Uterus (tissue), 3 donors: ENCODE measurements at regions not wholly inside any gene's neighbourhood (a gene's known extent, or its start where the extent isn't known, plus 50 kb on each side); places are given as distances from the start of the nearest gene placed in this dataset.

Source experiments
- DNase-seq, 2 donors: peaks; one replicate each; pipeline ENCODE4 v3.0.0-alpha.2; 2019 to 2020
- H3K27ac ChIP-seq, 2 donors: fragments of 200-600 bp; sonication (generic); 1 replicate in 1 of 2; 2 replicates in 1 of 2; pipeline ENCODE4 v1.5.1; 2016 to 2018
- H3K27me3 ChIP-seq, 2 donors: fragments of 200-600 bp; sonication (generic); one replicate each; pipeline ENCODE4 v1.5.1; 2018 to 2019; ENCODE audit warnings: control low read depth in 1 of 2
- H3K36me3 ChIP-seq, 2 donors: fragments of 200-600 bp; sonication (generic); one replicate each; pipeline ENCODE4 v1.5.1; 2019; ENCODE audit warnings: control low read depth in 1 of 2
- H3K4me1 ChIP-seq, 2 donors: fragments of 200-600 bp; sonication (generic); one replicate each; pipeline ENCODE4 v1.5.1; 2018 to 2019; ENCODE audit warnings: control low read depth in 1 of 2
- H3K4me3 ChIP-seq, 2 donors: fragments of 200-600 bp; sonication (generic); 1 replicate in 1 of 2; 2 replicates in 1 of 2; pipeline ENCODE4 v1.5.1; 2018 to 2019; ENCODE audit warnings: mild to moderate bottlenecking in 1 of 2
- H3K9me3 ChIP-seq, 2 donors: fragments of 200-600 bp; sonication (generic); one replicate each; pipeline ENCODE4 v1.5.1; 2019; ENCODE audit warnings: control low read depth in 1 of 2
- CTCF ChIP-seq, 4 experiments: fragments of 200-600 bp in 2 of 4; fragments of 450-650 bp in 2 of 4; sonication (generic) in 2 of 4; IDR thresholded peaks; one replicate each; pipeline ENCODE4 v1.5.1; 2016 to 2019; ENCODE audit warnings: antibody characterized with exemption in 4 of 4, mild to moderate bottlenecking in 2 of 4, moderate library complexity in 1 of 4
- POLR2A ChIP-seq, 2 donors: fragments of 450-650 bp; IDR thresholded peaks; one replicate each; pipeline ENCODE4 v1.6.1; 2016; ENCODE audit warnings: antibody characterized with exemption in 2 of 2, mild to moderate bottlenecking in 1 of 2, moderate library complexity in 1 of 2
- intact Hi-C: fragments of 100-400 bp; cut with DNase I; formaldehyde crosslinking; loops from one replicate; pipeline ENCODE4 v1.15.1; 2023; ENCODE audit warnings: low total_unique reads
- donor health status: DM: yes; HTN: yes; CAD: no.

- Histone ChIP-seq H3K27me3 (no peaks in the 10 kb centered on the region), H3K9me3 (no peaks in the 10 kb centered on the region), H3K4me1 (no peaks in the 10 kb centered on the region), H3K27ac (no peak overlapping the region), H3K4me3 (no peak overlapping the region), H3K36me3 (no peaks in the 10 kb centered on the region)
- TF ChIP-seq CTCF (IDR thresholded peaks at IDR 0.05) (no peak), POLR2A (IDR thresholded peaks at IDR 0.05) (no peak)
- DNase-seq: no peak
- intact Hi-C loops: no loop called here
Observed at GRCh38 chr22:22042599-22043295, 60.2 kb upstream of the TOP3B start.

- TF ChIP-seq POLR2A (IDR thresholded peaks at IDR 0.05) (no peak), CTCF (IDR thresholded peaks at IDR 0.05) (no peak)
- Histone ChIP-seq H3K27me3 (no peaks in the 10 kb centered on the region), H3K27ac (no peak overlapping the region), H3K4me3 (no peak overlapping the region), H3K4me1 (no peaks in the 10 kb centered on the region), H3K36me3 (no peaks in the 10 kb centered on the region), H3K9me3 (no peaks in the 10 kb centered on the region)
- DNase-seq: no peak
- intact Hi-C loops: no loop called here
Observed at GRCh38 chr22:22042009-22042408, 59.4 kb upstream of the TOP3B start.

- no peaks in the 10 kb centered on the region for H3K9me3 ChIP-seq
- H3K4me1 ChIP-seq: no peaks in the 10 kb centered on the region
- H3K4me3 ChIP-seq: no peak overlapping the region
- no peak for DNase-seq
- H3K36me3 ChIP-seq: no peaks in the 10 kb centered on the region
- H3K27ac ChIP-seq: no peak overlapping the region
- H3K27me3 ChIP-seq: no peaks in the 10 kb centered on the region
- TF ChIP-seq CTCF (IDR thresholded peaks at IDR 0.05) (no peak), POLR2A (IDR thresholded peaks at IDR 0.05) (no peak)
- intact Hi-C loops: no loop called here
Observed at GRCh38 chr22:22040908-22041307, 58.3 kb upstream of the TOP3B start.

- no peak for DNase-seq
- Histone ChIP-seq H3K4me1 (no peaks in the 10 kb centered on the region), H3K4me3 (no peak overlapping the region), H3K27ac (no peak overlapping the region), H3K27me3 (no peaks in the 10 kb centered on the region), H3K36me3 (no peaks in the 10 kb centered on the region), H3K9me3 (no peaks in the 10 kb centered on the region)
- TF ChIP-seq CTCF (IDR thresholded peaks at IDR 0.05) (no peak), POLR2A (IDR thresholded peaks at IDR 0.05) (no peak)
- intact Hi-C loops: no loop called here
Observed at GRCh38 chr22:22040472-22040871, 57.9 kb upstream of the TOP3B start.

- Histone ChIP-seq H3K36me3 (no peaks in the 10 kb centered on the region), H3K27ac (no peak overlapping the region), H3K4me3 (no peak overlapping the region), H3K9me3 (no peaks in the 10 kb centered on the region), H3K4me1 (no peaks in the 10 kb centered on the region), H3K27me3 (no peaks in the 10 kb centered on the region)
- intact Hi-C loops: no loop called here
- TF ChIP-seq POLR2A (IDR thresholded peaks at IDR 0.05) (no peak), CTCF (IDR thresholded peaks at IDR 0.05) (no peak)
- no peak for DNase-seq
Observed at GRCh38 chr22:22039286-22040074, 56.9 kb upstream of the TOP3B start.
